Spleen (tissue), 11 donors: ENCODE measurements at regions not wholly inside any gene's neighbourhood (a gene's known extent, or its start where the extent isn't known, plus 50 kb on each side); places are given as distances from the start of the nearest gene placed in this dataset.

Source experiments
- DNase-seq: peaks from one replicate; pipeline ENCODE4 v3.0.0-alpha.2; 2020
- H3K27ac ChIP-seq, 8 donors: fragments of 200-600 bp; sonication (generic) in 7 of 8; 1 replicate in 4 of 8; 2 replicates in 4 of 8; pipeline versions ENCODE4 v1.5.0 to v1.8.0; 2016 to 2021; ENCODE audit warnings: inconsistent platforms in 4 of 8, mild to moderate bottlenecking in 4 of 8, moderate library complexity in 1 of 8
- H3K27me3 ChIP-seq, 7 donors: fragments of 200-600 bp; sonication (generic) in 6 of 7; replicated peaks in 1 of 7; 1 replicate in 4 of 7; 2 replicates in 3 of 7; pipeline versions ENCODE4 v1.5.0 to v1.8.0; 2016 to 2021; ENCODE audit warnings: inconsistent platforms in 3 of 7, mild to moderate bottlenecking in 1 of 7
- H3K36me3 ChIP-seq, 6 donors: fragments of 200-600 bp; sonication (generic) in 5 of 6; 1 replicate in 4 of 6; 2 replicates in 2 of 6; pipeline versions ENCODE4 v1.5.0 to v1.8.0; 2016 to 2021; ENCODE audit warnings: inconsistent platforms in 2 of 6
- H3K4me1 ChIP-seq, 6 donors: fragments of 200-600 bp; sonication (generic) in 5 of 6; 1 replicate in 3 of 6; 2 replicates in 3 of 6; pipeline versions ENCODE4 v1.5.0 to v1.8.0; 2016 to 2021; ENCODE audit warnings: inconsistent platforms in 3 of 6
- H3K4me3 ChIP-seq, 8 donors: fragments of 200-600 bp; sonication (generic) in 7 of 8; 1 replicate in 4 of 8; 2 replicates in 4 of 8; pipeline versions ENCODE4 v1.5.0 to v1.8.0; 2016 to 2021; ENCODE audit warnings: inconsistent platforms in 4 of 8, mild to moderate bottlenecking in 4 of 8, moderate library complexity in 2 of 8
- H3K9me3 ChIP-seq, 8 donors: fragments of 200-600 bp; sonication (generic) in 7 of 8; 1 replicate in 4 of 8; 2 replicates in 4 of 8; pipeline versions ENCODE4 v1.5.0 to v1.8.0; 2016 to 2021; ENCODE audit warnings: inconsistent platforms in 4 of 8
- CTCF ChIP-seq, 11 experiments: fragments of 200-600 bp in 7 of 11; fragments of 450-650 bp in 4 of 11; sonication (generic) in 4 of 11; IDR thresholded peaks in 8 of 11; conservative IDR thresholded peaks in 3 of 11; 1 replicate in 7 of 11; 2 replicates in 4 of 11; pipeline versions ENCODE4 v1.4.0 to v1.8.0; 2016 to 2021; ENCODE audit warnings: antibody characterized with exemption in 11 of 11, inconsistent platforms in 4 of 11, mild to moderate bottlenecking in 1 of 11
- POLR2A ChIP-seq, 3 donors: fragments of 450-650 bp; IDR thresholded peaks; one replicate each; pipeline ENCODE4 v1.5.1; 2017; ENCODE audit warnings: antibody characterized with exemption in 3 of 3, mild to moderate bottlenecking in 1 of 3
- POLR2AphosphoS5 ChIP-seq, 3 donors: sonication (generic); formaldehyde crosslinking; IDR thresholded peaks; one replicate each; pipeline ENCODE4 v1.5.1; 2017; ENCODE audit warnings: antibody characterized with exemption in 3 of 3
- WGBS, 5 donors: extraction: QIAGEN DNeasy Blood & Tissue Kit in 3 of 5; methylation state at CpG; one replicate each; pipeline versions ENCODE4 v1.1.5 to v1.1.7; 2013 to 2018; 5-methylcytosine and 5-hydroxymethylcytosine counted together
- intact Hi-C: fragments of 100-400 bp; cut with DNase I; formaldehyde crosslinking; loops from one replicate; pipeline ENCODE4 v1.15.0; 2023; ENCODE audit warnings: low total_unique reads
- donor health status: healthy with polysubstance abuse.
- donor health status: DM: no; HTN: no; CAD: no; lungs with moderate emphysema.
- donor health status: DM: no; HTN: no; CAD: no.
- donor health status: Bipolar disorder and iron deficiency.
- donor health status: healthy.
- donor health status: DM: no; HTN: no; CAD: no.
- donor health status: DM: yes; HTN: yes; CAD: no.

GRCh38 chr20:37593710-37594109, 66.0 kb upstream of the BLCAP start:
- intact Hi-C loops, result no loop called here
- TF ChIP-seq POLR2A (IDR thresholded peaks at IDR 0.05) (no peak), POLR2AphosphoS5 (IDR thresholded peaks at IDR 0.05) (no peak), CTCF (IDR thresholded peaks at IDR 0.05 in 8 of 11, conservative IDR thresholded peaks at IDR 0.05 in 3 of 11) (no peak)
- Histone ChIP-seq H3K4me3 (no peak overlapping the region), H3K9me3 (no peaks in the 10 kb centered on the region), H3K27me3 (peaks cover 0 to 73% (median 18%) of the 10 kb centered on the region in 7 donors), H3K36me3 (no peaks in the 10 kb centered on the region), H3K27ac (no peak overlapping the region), H3K4me1 (no peaks in the 10 kb centered on the region)
- 62 to 82% (median 71%) methylated on average over 4 of the region's 4 CpGs for WGBS, 5 donors
- no peak for DNase-seq

- WGBS, 5 donors, result 58 to 71% (median 67%) methylated on average over 7 to 10 of the region's 10 CpGs
Measured at GRCh38 chr20:37590938-37591490, 63.3 kb upstream of the BLCAP start.

GRCh38 chr20:37586078-37586477, 58.4 kb upstream of the BLCAP start:
- TF ChIP-seq POLR2AphosphoS5 (IDR thresholded peaks at IDR 0.05) (no peak), POLR2A (IDR thresholded peaks at IDR 0.05) (no peak), CTCF (IDR thresholded peaks at IDR 0.05 in 8 of 11, conservative IDR thresholded peaks at IDR 0.05 in 3 of 11) (no peak)

More at GRCh38 chr20:37590938-37591490, 63.3 kb upstream of the BLCAP start:
- Histone ChIP-seq H3K4me1 (no peaks in the 10 kb centered on the region), H3K36me3 (no peaks in the 10 kb centered on the region), H3K9me3 (peaks cover 0 to 16% (median 7%) of the 10 kb centered on the region in 8 donors), H3K27me3 (peaks cover 0 to 55% (median 3%) of the 10 kb centered on the region in 7 donors), H3K4me3 (no peak overlapping the region), H3K27ac (no peak overlapping the region)
- TF ChIP-seq POLR2A (IDR thresholded peaks at IDR 0.05) (no peak), POLR2AphosphoS5 (IDR thresholded peaks at IDR 0.05) (no peak), CTCF (IDR thresholded peaks at IDR 0.05 in 8 of 11, conservative IDR thresholded peaks at IDR 0.05 in 3 of 11) (no peak)
- intact Hi-C loops, result no loop called here
- DNase-seq, result no peak

GRCh38 chr20:37584238-37584807, 56.6 kb upstream of the BLCAP start:
- TF ChIP-seq CTCF (IDR thresholded peaks at IDR 0.05 in 8 of 11, conservative IDR thresholded peaks at IDR 0.05 in 3 of 11), result no peak
- no peak for TF ChIP-seq POLR2A (IDR thresholded peaks at IDR 0.05)
- TF ChIP-seq POLR2AphosphoS5 (IDR thresholded peaks at IDR 0.05), result no peak
- intact Hi-C loops, result no loop called here
- H3K27ac ChIP-seq, result no peak overlapping the region
- H3K9me3 ChIP-seq, result peaks cover 0 to 23% (median 10%) of the 10 kb centered on the region in 8 donors
- no peaks in the 10 kb centered on the region for H3K36me3 ChIP-seq
- peaks cover 0 to 63% (median 0%) of the 10 kb centered on the region in 7 donors for H3K27me3 ChIP-seq
- no peak overlapping the region for H3K4me3 ChIP-seq
- H3K4me1 ChIP-seq, result no peaks in the 10 kb centered on the region
- no peak for DNase-seq
- 65 to 78% (median 71%) methylated on average over 5 of the region's 5 CpGs for WGBS, 5 donors

More at GRCh38 chr20:37586078-37586477, 58.4 kb upstream of the BLCAP start:
- 73 to 89% (median 81%) methylated on average over 2 of the region's 2 CpGs for WGBS, 5 donors
- Histone ChIP-seq H3K9me3 (peaks cover 0 to 23% (median 10%) of the 10 kb centered on the region in 8 donors), H3K4me3 (no peak overlapping the region), H3K4me1 (no peaks in the 10 kb centered on the region), H3K27me3 (peaks cover 0 to 65% (median 4%) of the 10 kb centered on the region in 7 donors), H3K27ac (no peak overlapping the region), H3K36me3 (no peaks in the 10 kb centered on the region)
- intact Hi-C loops, result no loop called here
- no peak for DNase-seq
